RPMI7951 (cell line): ENCODE measurements at regions not wholly inside any gene's neighbourhood (a gene's known extent, or its start where the extent isn't known, plus 50 kb on each side); places are given as distances from the start of the nearest gene placed in this dataset.
A peak's percentile ranks its signal among the peaks of the same experiment; 100 is the strongest.
"Not testable (repeated sequence)": the region's sequence is repeated elsewhere in the genome, so short reads cannot be mapped to it uniquely, and the experiment has no call there.

Source experiments
- DNase-seq: peaks from one replicate; pipeline ENCODE4 v3.0.0-alpha.2; 2012; ENCODE audit warnings: low read depth

- DNase-seq = no peak
Measured at GRCh38 chrX:39469126-39469525, 628.6 kb downstream of the BCOR start.

- DNase-seq = no peak
Measured at GRCh38 chrX:39470588-39471407, 627.0 kb downstream of the BCOR start.

GRCh38 chrX:39472161-39472560, 625.6 kb downstream of the BCOR start:
- DNase-seq = no peak

- DNase-seq = no peak
Measured at GRCh38 chrX:39473812-39474211, 623.9 kb downstream of the BCOR start.

- no peak for DNase-seq
Measured at GRCh38 chrX:39475372-39475771, 622.4 kb downstream of the BCOR start.

- no peak for DNase-seq
Measured at GRCh38 chrX:39476604-39477021, 621.1 kb downstream of the BCOR start.

- no peak for DNase-seq
Measured at GRCh38 chrX:39477031-39477761, 620.6 kb downstream of the BCOR start.

- DNase-seq = peak; percentile 90
Measured at GRCh38 chrX:39477762-39478120, 620.0 kb downstream of the BCOR start.

- DNase-seq = no peak
Measured at GRCh38 chrX:39479856-39480255, 617.9 kb downstream of the BCOR start.

- DNase-seq = peak; percentile 30
Measured at GRCh38 chrX:39480963-39481362, 616.8 kb downstream of the BCOR start.

GRCh38 chrX:39481621-39482020, 616.1 kb downstream of the BCOR start:
- no peak for DNase-seq

GRCh38 chrX:39484159-39485068, 613.3 kb downstream of the BCOR start:
- peak; percentile 37 for DNase-seq

GRCh38 chrX:39487166-39487968, 610.4 kb downstream of the BCOR start:
- peak; percentile 39 for DNase-seq

- DNase-seq = no peak
Measured at GRCh38 chrX:39487969-39488330, 609.8 kb downstream of the BCOR start.

- DNase-seq = no peak
Measured at GRCh38 chrX:39491548-39492297, 606.0 kb downstream of the BCOR start.

GRCh38 chrX:39492497-39493162, 605.1 kb downstream of the BCOR start:
- DNase-seq = peak; percentile 69

GRCh38 chrX:39493168-39493567, 604.6 kb downstream of the BCOR start:
- DNase-seq = no peak

GRCh38 chrX:39497117-39497516, 600.6 kb downstream of the BCOR start:
- DNase-seq = not testable (repeated sequence)

GRCh38 chrX:39497702-39498265, 600.0 kb downstream of the BCOR start:
- DNase-seq = no peak

- peak; percentile 71 for DNase-seq
Measured at GRCh38 chrX:39499996-39500395, 597.8 kb downstream of the BCOR start.
